NCI-H128 (cell line): ENCODE measurements at regions not wholly inside any gene's neighbourhood (a gene's known extent, or its start where the extent isn't known, plus 50 kb on each side); places are given as distances from the start of the nearest gene placed in this dataset.

Source experiments
- DNase-seq: peaks from one replicate; lab custom pipeline; 2025; ENCODE audit not compliant: unreplicated experiment; lab: John Stamatoyannopoulos, UW

- DNase-seq: no peak
These were observed 429.8 kb downstream of the FOXO1 start for GRCh38 chr13:40236566-40237168.

GRCh38 chr13:40238761-40239160, 427.7 kb downstream of the FOXO1 start:
- DNase-seq: no peak

- DNase-seq: no peak
These were observed 426.1 kb downstream of the FOXO1 start for GRCh38 chr13:40240293-40240692.

GRCh38 chr13:40241125-40241798, 425.2 kb downstream of the FOXO1 start:
- no peak for DNase-seq

GRCh38 chr13:40243047-40243446, 423.4 kb downstream of the FOXO1 start:
- DNase-seq: no peak

- no peak for DNase-seq
These were observed 422.5 kb downstream of the FOXO1 start for GRCh38 chr13:40243982-40244381.

- DNase-seq: no peak
These were observed 420.9 kb downstream of the FOXO1 start for GRCh38 chr13:40245567-40245966.

- DNase-seq: no peak
These were observed 418.6 kb downstream of the FOXO1 start for GRCh38 chr13:40247845-40248244.

- DNase-seq: no peak
These were observed 415.0 kb downstream of the FOXO1 start for GRCh38 chr13:40251343-40252032.

GRCh38 chr13:40252241-40252640, 414.2 kb downstream of the FOXO1 start:
- no peak for DNase-seq

- no peak for DNase-seq
These were observed 413.8 kb downstream of the FOXO1 start for GRCh38 chr13:40252676-40253075.

- DNase-seq: no peak
These were observed 412.0 kb downstream of the FOXO1 start for GRCh38 chr13:40254394-40254793.

- no peak for DNase-seq
These were observed 410.9 kb downstream of the FOXO1 start for GRCh38 chr13:40255551-40255950.

GRCh38 chr13:40259899-40260298, 406.5 kb downstream of the FOXO1 start:
- DNase-seq: no peak

- DNase-seq: no peak
These were observed 405.1 kb downstream of the FOXO1 start for GRCh38 chr13:40261336-40261735.

- no peak for DNase-seq
These were observed 404.5 kb downstream of the FOXO1 start for GRCh38 chr13:40261947-40262346.

GRCh38 chr13:40269086-40269485, 397.4 kb downstream of the FOXO1 start:
- no peak for DNase-seq

- no peak for DNase-seq
These were observed 395.7 kb downstream of the FOXO1 start for GRCh38 chr13:40270726-40271125.

- no peak for DNase-seq
These were observed 395.1 kb downstream of the FOXO1 start for GRCh38 chr13:40271271-40271885.

GRCh38 chr13:40271931-40272775, 394.3 kb downstream of the FOXO1 start:
- DNase-seq: no peak

GRCh38 chr13:40272776-40273139, 393.7 kb downstream of the FOXO1 start:
- DNase-seq: no peak
